A673 (cell line): ENCODE measurements at regions not wholly inside any gene's neighbourhood (a gene's known extent, or its start where the extent isn't known, plus 50 kb on each side); places are given as distances from the start of the nearest gene placed in this dataset.
"Not testable (repeated sequence)": the region's sequence is repeated elsewhere in the genome, so short reads cannot be mapped to it uniquely, and the experiment has no call there.

Experiments used
- BruUV-seq: library from RNA; stranded (reverse); fragments of 400-500 nt; replicated peaks from 2 replicates; lab custom pipeline; 2021; lab: Mats Ljungman, UMichigan
- CTCF ChIA-PET: fragments of 300-600 bp; sonication (Branson Sonifier 250); formaldehyde crosslinking; loops from one replicate; lab custom pipeline; 2022; ENCODE audit warnings: antibody characterized with exemption; lab: Charles Lee
- POLR2A ChIA-PET: fragments of 300-600 bp; sonication (Branson Sonifier 250); formaldehyde crosslinking; loops from one replicate; lab custom pipeline; 2022; ENCODE audit warnings: antibody characterized with exemption; ENCODE audit not compliant: low non-redundant PET; lab: Charles Lee
- DNase-seq: peaks from one replicate; pipeline ENCODE4 v3.0.0-alpha.2; 2015; ENCODE audit warnings: low spot score
- H3K27ac ChIP-seq: fragments of 200-600 bp; sonication (generic); 2 replicates; pipeline ENCODE4 v1.5.1; 2016; ENCODE audit warnings: mixed run types, low read depth, mild to moderate bottlenecking, mixed read lengths, antibody characterized with exemption, low read length; ENCODE audit not compliant: poor library complexity, severe bottlenecking
- H3K27me3 ChIP-seq: fragments of 200-600 bp; sonication (generic); replicated peaks from 2 replicates; pipeline ENCODE4 v1.6.1; 2017; ENCODE audit warnings: mixed run types, low read depth, mild to moderate bottlenecking, mixed read lengths, antibody characterized with exemption, low read length; ENCODE audit not compliant: insufficient read depth, poor library complexity
- H3K36me3 ChIP-seq: fragments of 200-600 bp; sonication (generic); 2 replicates; pipeline ENCODE4 v1.6.1; 2016; ENCODE audit warnings: mixed run types, mild to moderate bottlenecking, mixed read lengths, antibody characterized with exemption, low read length; ENCODE audit not compliant: insufficient read depth, poor library complexity, severe bottlenecking
- H3K4me1 ChIP-seq: fragments of 200-600 bp; sonication (generic); 2 replicates; pipeline ENCODE4 v1.6.1; 2017; ENCODE audit warnings: mixed run types, mild to moderate bottlenecking, mixed read lengths, antibody characterized with exemption, low read length; ENCODE audit not compliant: insufficient read depth, poor library complexity, severe bottlenecking
- H3K4me3 ChIP-seq: fragments of 200-600 bp; sonication (generic); 2 replicates; pipeline ENCODE4 v1.5.1; 2016; ENCODE audit warnings: low read depth, mixed run types, mild to moderate bottlenecking, mixed read lengths, low read length; ENCODE audit not compliant: poor library complexity, severe bottlenecking
- H3K9me3 ChIP-seq: fragments of 200-600 bp; sonication (generic); 2 replicates; pipeline ENCODE4 v1.6.1; 2016; ENCODE audit warnings: mixed run types, low read depth, mild to moderate bottlenecking, mixed read lengths, antibody characterized with exemption, low read length; ENCODE audit not compliant: poor library complexity, severe bottlenecking
- CTCF ChIP-seq: fragments of 300-800, 200-600 bp; sonication (generic); conservative IDR thresholded peaks from 2 replicates; pipeline ENCODE4 v1.5.1; 2017; ENCODE audit warnings: low read depth, mild to moderate bottlenecking, antibody characterized with exemption, low read length, moderate library complexity, mixed read lengths
- EZH2 ChIP-seq: fragments of 200-600 bp; sonication (generic); IDR thresholded peaks from 2 replicates; pipeline ENCODE4 v1.6.1; 2017; ENCODE audit warnings: borderline replicate concordance, low read depth, mild to moderate bottlenecking, mixed read lengths, antibody characterized with exemption, low read length; ENCODE audit not compliant: poor library complexity, severe bottlenecking
- intact Hi-C: fragments of 100-400 bp; cut with micrococcal nuclease; formaldehyde crosslinking; loops from one replicate; pipeline ENCODE4 v1.10.0; 2022; ENCODE audit not compliant: unreplicated experiment

- no peak for DNase-seq
- Histone ChIP-seq H3K4me1 (no peaks in the 10 kb centered on the region), H3K9me3 (no peaks in the 10 kb centered on the region), H3K4me3 (no peak overlapping the region), H3K27ac (no peak overlapping the region), H3K36me3 (no peaks in the 10 kb centered on the region), H3K27me3 (no peaks in the 10 kb centered on the region)
- TF ChIP-seq CTCF (no peak), EZH2 (no peak)
- ChIA-PET CTCF (no interaction called here), POLR2A (no interaction called here)
- intact Hi-C loops = no loop called here
- no TSS peak for BruUV-seq
These were observed 444.3 kb upstream of the GCFC2 start for GRCh38 chr2:76154981-76155380.

- Histone ChIP-seq H3K9me3 (no peaks in the 10 kb centered on the region), H3K4me3 (no peak overlapping the region), H3K4me1 (no peaks in the 10 kb centered on the region), H3K27me3 (no peaks in the 10 kb centered on the region), H3K36me3 (no peaks in the 10 kb centered on the region), H3K27ac (no peak overlapping the region)
- BruUV-seq = no TSS peak
- TF ChIP-seq EZH2 (no peak), CTCF (no peak)
- no peak for DNase-seq
- intact Hi-C loops = no loop called here
- ChIA-PET CTCF (no interaction called here), POLR2A (no interaction called here)
These were observed 439.1 kb upstream of the GCFC2 start for GRCh38 chr2:76149846-76150245.

GRCh38 chr2:76139303-76139702, 428.6 kb upstream of the GCFC2 start:
- intact Hi-C loops, H3K36me3 ChIP-seq, CTCF ChIA-PET, H3K27ac ChIP-seq, H3K9me3 ChIP-seq, H3K4me1 ChIP-seq, H3K4me3 ChIP-seq, POLR2A ChIA-PET, BruUV-seq, H3K27me3 ChIP-seq, DNase-seq: not testable (repeated sequence)

GRCh38 chr2:76128622-76129021, 417.9 kb upstream of the GCFC2 start:
- H3K27me3 ChIP-seq = no peaks in the 10 kb centered on the region
- ChIA-PET POLR2A (no interaction called here), CTCF (no interaction called here)
- no peak overlapping the region for H3K4me3 ChIP-seq
- no peaks in the 10 kb centered on the region for H3K4me1 ChIP-seq
- BruUV-seq = no TSS peak
- no peak for DNase-seq
- no peaks in the 10 kb centered on the region for H3K9me3 ChIP-seq
- H3K27ac ChIP-seq = no peak overlapping the region
- TF ChIP-seq EZH2 (no peak), CTCF (no peak)
- no peaks in the 10 kb centered on the region for H3K36me3 ChIP-seq
- intact Hi-C loops = no loop called here
